Epithelial cell of proximal tubule (primary cell): ENCODE measurements at regions not wholly inside any gene's neighbourhood (a gene's known extent, or its start where the extent isn't known, plus 50 kb on each side); places are given as distances from the start of the nearest gene placed in this dataset.

Experiments
- DNase-seq: peaks from one replicate; pipeline ENCODE4 v3.0.0-alpha.2; 2011; ENCODE audit warnings: low read depth
- H3K4me3 ChIP-seq: 2 replicates; pipeline ENCODE4 v1.5.1; 2011; ENCODE audit warnings: low read depth, mild to moderate bottlenecking, low read length
- TF ChIP-seq, protein P1 (sequence below): conservative IDR thresholded peaks from 2 replicates; pipeline ENCODE4 v1.5.1; 2012; ENCODE audit warnings: low read depth, mild to moderate bottlenecking, low read length

DNA sequence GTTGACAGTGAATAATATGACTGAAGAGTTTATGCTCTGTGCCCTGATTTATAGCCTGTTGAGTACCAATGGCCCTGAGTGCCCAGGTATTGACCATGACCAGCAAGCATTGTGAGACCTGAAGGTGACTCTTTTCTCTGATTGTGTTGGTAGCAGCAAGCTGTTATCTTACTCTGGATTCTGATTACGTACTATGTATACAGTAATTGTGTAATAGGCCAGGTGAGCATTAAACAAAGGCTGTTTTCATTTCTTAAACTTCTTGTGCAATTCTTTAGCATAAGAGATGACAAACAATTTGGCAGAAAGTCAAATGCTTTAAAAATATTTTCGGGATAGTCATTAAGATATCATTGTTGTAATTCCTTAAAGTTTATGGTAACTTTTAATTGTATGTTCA lies 111.7 kb upstream of the PTPRK start:
- no peak for DNase-seq
- TF ChIP-seq, protein P1, sequence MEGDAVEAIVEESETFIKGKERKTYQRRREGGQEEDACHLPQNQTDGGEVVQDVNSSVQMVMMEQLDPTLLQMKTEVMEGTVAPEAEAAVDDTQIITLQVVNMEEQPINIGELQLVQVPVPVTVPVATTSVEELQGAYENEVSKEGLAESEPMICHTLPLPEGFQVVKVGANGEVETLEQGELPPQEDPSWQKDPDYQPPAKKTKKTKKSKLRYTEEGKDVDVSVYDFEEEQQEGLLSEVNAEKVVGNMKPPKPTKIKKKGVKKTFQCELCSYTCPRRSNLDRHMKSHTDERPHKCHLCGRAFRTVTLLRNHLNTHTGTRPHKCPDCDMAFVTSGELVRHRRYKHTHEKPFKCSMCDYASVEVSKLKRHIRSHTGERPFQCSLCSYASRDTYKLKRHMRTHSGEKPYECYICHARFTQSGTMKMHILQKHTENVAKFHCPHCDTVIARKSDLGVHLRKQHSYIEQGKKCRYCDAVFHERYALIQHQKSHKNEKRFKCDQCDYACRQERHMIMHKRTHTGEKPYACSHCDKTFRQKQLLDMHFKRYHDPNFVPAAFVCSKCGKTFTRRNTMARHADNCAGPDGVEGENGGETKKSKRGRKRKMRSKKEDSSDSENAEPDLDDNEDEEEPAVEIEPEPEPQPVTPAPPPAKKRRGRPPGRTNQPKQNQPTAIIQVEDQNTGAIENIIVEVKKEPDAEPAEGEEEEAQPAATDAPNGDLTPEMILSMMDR, result no peak
- H3K4me3 ChIP-seq, result no peak overlapping the region

DNA sequence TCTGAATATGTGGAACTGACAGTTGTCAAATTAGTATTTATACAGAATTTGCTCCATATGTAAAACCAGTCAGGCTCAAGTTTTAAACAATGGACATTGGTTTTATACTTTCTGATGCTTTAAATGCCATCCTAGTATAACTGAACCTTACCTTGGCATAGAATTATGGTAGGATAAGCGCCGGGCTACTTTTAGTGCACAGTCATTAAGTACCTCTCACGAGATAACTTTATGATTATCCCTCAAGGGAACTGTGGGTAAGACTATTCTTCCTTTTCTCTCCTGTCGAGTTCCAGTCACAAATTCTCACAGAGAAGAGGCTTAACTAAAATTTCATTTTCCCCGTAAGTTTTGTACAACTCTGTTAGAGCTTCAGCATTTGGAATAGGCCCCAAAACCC lies 110.6 kb upstream of the PTPRK start:
- TF ChIP-seq, protein P1, result no peak
- DNase-seq, result no peak
- H3K4me3 ChIP-seq, result no peak overlapping the region

DNA sequence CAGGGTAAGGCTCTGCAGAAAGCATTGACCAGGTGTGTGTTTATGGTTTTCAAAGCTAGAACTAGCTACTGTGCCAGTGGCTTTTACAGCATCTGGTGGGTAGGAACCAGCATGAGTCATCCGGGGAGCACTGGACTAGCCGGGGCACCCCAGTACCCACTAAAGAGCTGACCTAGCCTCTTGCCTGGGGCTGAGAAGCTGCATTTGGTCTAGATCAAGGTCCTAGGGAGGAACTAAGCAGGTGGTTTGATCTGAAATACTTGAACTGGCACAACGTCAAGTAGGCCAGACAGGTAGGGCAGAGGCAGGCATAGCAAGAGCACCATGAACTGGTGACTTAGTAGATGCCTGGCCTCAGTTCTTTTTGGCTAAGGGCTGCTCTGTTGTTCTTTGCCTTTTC lies 109.8 kb upstream of the PTPRK start:
- no peak for DNase-seq
- TF ChIP-seq, protein P1, result no peak
- H3K4me3 ChIP-seq, result no peak overlapping the region

DNA sequence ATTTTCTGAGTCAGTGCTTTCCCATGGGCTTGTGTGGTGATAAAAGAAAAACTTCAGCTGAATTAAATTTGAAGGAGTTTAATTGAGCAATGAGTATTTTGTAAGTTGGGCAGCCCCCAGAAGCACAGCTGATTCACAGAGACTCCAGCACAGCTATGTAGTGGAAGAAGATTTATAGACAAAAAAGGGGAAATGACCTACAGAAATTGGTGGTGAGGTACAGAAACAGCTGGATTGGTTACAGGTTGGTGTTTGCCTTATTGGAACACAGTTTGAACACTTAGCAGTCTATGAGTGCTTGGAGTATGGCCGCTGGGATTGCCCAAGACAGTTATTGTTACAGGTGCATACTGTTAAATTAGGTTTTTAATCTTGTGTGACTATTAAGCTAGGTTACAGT lies 96.9 kb upstream of the PTPRK start:
- H3K4me3 ChIP-seq, result no peak overlapping the region
- TF ChIP-seq, protein P1, result no peak
- DNase-seq, result no peak

DNA sequence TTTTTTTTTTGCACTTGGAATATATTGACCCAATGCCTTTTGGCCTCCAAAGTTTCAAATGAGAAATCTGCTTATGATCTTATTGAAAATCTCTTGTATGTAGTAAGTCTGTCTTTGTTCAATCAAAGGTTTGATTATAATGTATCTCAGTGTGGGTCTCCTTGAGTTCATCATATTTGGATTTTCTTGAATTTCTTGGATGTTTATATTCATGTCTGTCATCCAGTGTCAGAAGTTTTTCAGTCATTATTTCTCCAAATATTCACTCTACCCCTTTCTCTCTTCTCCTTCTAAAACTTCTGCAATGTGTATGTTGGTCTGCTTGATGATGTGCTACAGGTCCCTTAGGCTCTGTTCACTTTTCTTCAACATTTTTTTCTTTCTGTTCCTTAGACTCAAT lies 95.9 kb upstream of the PTPRK start:
- no peak overlapping the region for H3K4me3 ChIP-seq
- DNase-seq, result no peak
- TF ChIP-seq, protein P1, result no peak

DNA sequence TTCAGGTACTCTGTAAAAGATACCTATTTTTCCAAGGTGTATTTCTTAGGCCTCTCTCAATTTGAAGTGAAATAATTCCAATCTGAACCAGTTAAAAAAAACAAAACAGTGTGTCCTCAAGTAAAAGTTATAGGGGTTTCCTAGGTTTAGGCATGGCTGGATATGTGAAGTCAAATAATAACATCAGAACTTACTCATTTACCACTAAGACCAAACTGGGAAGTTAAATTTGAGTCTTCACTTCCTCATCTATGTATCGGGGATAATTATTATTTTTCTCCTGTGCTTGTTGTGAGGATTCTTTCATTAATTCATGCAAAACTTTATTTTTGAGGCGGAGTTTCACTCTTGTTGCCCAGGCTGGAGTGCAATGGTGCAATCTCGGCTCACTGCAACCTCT lies 86.2 kb upstream of the PTPRK start:
- no peak for DNase-seq
- TF ChIP-seq, protein P1, result no peak
- H3K4me3 ChIP-seq, result no peak overlapping the region

DNA sequence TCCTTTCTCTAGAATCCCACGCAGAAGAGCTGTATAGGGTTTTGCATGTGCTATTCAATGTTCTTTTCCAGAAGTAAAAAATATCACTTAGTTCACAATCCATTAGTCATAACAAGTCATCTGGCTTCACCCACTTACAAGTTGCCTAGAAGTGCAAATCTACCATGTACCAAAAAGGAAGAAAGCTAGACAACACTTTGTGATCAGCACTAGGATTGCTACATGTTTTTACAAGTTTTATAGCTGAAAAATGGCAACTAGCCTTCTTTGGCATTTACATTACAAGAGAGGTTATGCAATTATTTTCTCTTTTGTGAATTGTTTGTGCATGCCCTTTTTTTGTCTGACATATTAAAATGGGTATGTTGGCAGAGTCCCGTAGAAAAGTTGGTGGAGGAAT lies 85.6 kb upstream of the PTPRK start:
- TF ChIP-seq, protein P1, result no peak
- no peak for DNase-seq
- no peak overlapping the region for H3K4me3 ChIP-seq
